AML-193 (cell line): ENCODE measurements at regions not wholly inside any gene's neighbourhood (a gene's known extent, or its start where the extent isn't known, plus 50 kb on each side); places are given as distances from the start of the nearest gene placed in this dataset.

Experiments
- DNase-seq, 2 experiments: peaks; one replicate each; lab custom pipeline; 2025; lab: John Stamatoyannopoulos, UW

GRCh38 chr15:70426096-70426821 is 328.5 kb upstream of the TLE3 start:
- no peak for DNase-seq

GRCh38 chr15:70424937-70425411 is 327.3 kb upstream of the TLE3 start:
- peak in 1 of 2 experiments; percentile 2 for DNase-seq

GRCh38 chr15:70423267-70423666 is 325.6 kb upstream of the TLE3 start:
- DNase-seq, result no peak

- no peak for DNase-seq
These were observed 324.6 kb upstream of the TLE3 start for GRCh38 chr15:70422342-70422741.

- DNase-seq, result no peak
These were observed 323.3 kb upstream of the TLE3 start for GRCh38 chr15:70420948-70421482.

GRCh38 chr15:70420086-70420947 is 322.6 kb upstream of the TLE3 start:
- no peak for DNase-seq

GRCh38 chr15:70418943-70419342 is 321.2 kb upstream of the TLE3 start:
- DNase-seq, result no peak

- DNase-seq, result no peak
These were observed 319.8 kb upstream of the TLE3 start for GRCh38 chr15:70417535-70417934.

- no peak for DNase-seq
These were observed 319.1 kb upstream of the TLE3 start for GRCh38 chr15:70416829-70417228.

- no peak for DNase-seq
These were observed 317.7 kb upstream of the TLE3 start for GRCh38 chr15:70415398-70415797.

GRCh38 chr15:70414626-70415025 is 316.9 kb upstream of the TLE3 start:
- no peak for DNase-seq

GRCh38 chr15:70412794-70413193 is 315.1 kb upstream of the TLE3 start:
- DNase-seq, result no peak

GRCh38 chr15:70411143-70411863 is 313.6 kb upstream of the TLE3 start:
- no peak for DNase-seq

GRCh38 chr15:70410371-70410985 is 312.8 kb upstream of the TLE3 start:
- DNase-seq, result no peak

- no peak for DNase-seq
These were observed 311.7 kb upstream of the TLE3 start for GRCh38 chr15:70409388-70409787.

- no peak for DNase-seq
These were observed 310.2 kb upstream of the TLE3 start for GRCh38 chr15:70407955-70408354.

- no peak for DNase-seq
These were observed 309.6 kb upstream of the TLE3 start for GRCh38 chr15:70407336-70407670.

GRCh38 chr15:70406617-70407335 is 309.1 kb upstream of the TLE3 start:
- no peak for DNase-seq

GRCh38 chr15:70401709-70402108 is 304.0 kb upstream of the TLE3 start:
- DNase-seq, result no peak

- DNase-seq, result no peak
These were observed 303.2 kb upstream of the TLE3 start for GRCh38 chr15:70400766-70401541.
